GM21786 (cell line): ENCODE measurements at regions not wholly inside any gene's neighbourhood (a gene's known extent, or its start where the extent isn't known, plus 50 kb on each side); places are given as distances from the start of the nearest gene placed in this dataset.
A peak's percentile ranks its signal among the peaks of the same experiment; 100 is the strongest.

Source experiments
- ATAC-seq: cut with Tn5 transposase; IDR thresholded peaks from one replicate; pipeline ENCODE4 v1.9.1; 2021; ENCODE audit not compliant: unreplicated experiment

- peak; percentile 60 for ATAC-seq
These were observed 1145.0 kb downstream of the MAT2B start for GRCh38 chr5:164650427-164650826.

- peak; percentile 63 for ATAC-seq
These were observed 1146.3 kb downstream of the MAT2B start for GRCh38 chr5:164651546-164652275.

GRCh38 chr5:164652276-164652660, 1146.8 kb downstream of the MAT2B start:
- no peak for ATAC-seq

GRCh38 chr5:164663198-164663989, 1158.0 kb downstream of the MAT2B start:
- no peak for ATAC-seq

GRCh38 chr5:164671640-164672039, 1166.2 kb downstream of the MAT2B start:
- no peak for ATAC-seq

GRCh38 chr5:164672205-164672604, 1166.8 kb downstream of the MAT2B start:
- no peak for ATAC-seq

GRCh38 chr5:164672931-164673694, 1167.7 kb downstream of the MAT2B start:
- no peak for ATAC-seq

GRCh38 chr5:164679461-164679860, 1174.0 kb downstream of the MAT2B start:
- ATAC-seq = no peak

GRCh38 chr5:164680216-164680615, 1174.8 kb downstream of the MAT2B start:
- no peak for ATAC-seq

- no peak for ATAC-seq
These were observed 1175.5 kb downstream of the MAT2B start for GRCh38 chr5:164680812-164681520.

GRCh38 chr5:164687391-164687790, 1182.0 kb downstream of the MAT2B start:
- no peak for ATAC-seq

- no peak for ATAC-seq
These were observed 1183.0 kb downstream of the MAT2B start for GRCh38 chr5:164688437-164688836.

- ATAC-seq = no peak
These were observed 1203.4 kb downstream of the MAT2B start for GRCh38 chr5:164708831-164709230.

- ATAC-seq = no peak
These were observed 1208.3 kb downstream of the MAT2B start for GRCh38 chr5:164713682-164714081.

- ATAC-seq = no peak
These were observed 1215.7 kb downstream of the MAT2B start for GRCh38 chr5:164721116-164721515.

GRCh38 chr5:164721656-164722055, 1216.2 kb downstream of the MAT2B start:
- no peak for ATAC-seq

- no peak for ATAC-seq
These were observed 1217.3 kb downstream of the MAT2B start for GRCh38 chr5:164722702-164723101.

GRCh38 chr5:164727012-164727411, 1221.6 kb downstream of the MAT2B start:
- no peak for ATAC-seq

GRCh38 chr5:164728733-164729132, 1223.3 kb downstream of the MAT2B start:
- ATAC-seq = no peak

- ATAC-seq = no peak
These were observed 1229.9 kb downstream of the MAT2B start for GRCh38 chr5:164735334-164735733.

- ATAC-seq = peak; percentile 29
These were observed 1236.0 kb downstream of the MAT2B start for GRCh38 chr5:164741376-164741775.
